ENCODE measurements at regions not wholly inside any gene's neighbourhood (a gene's known extent, or its start where the extent isn't known, plus 50 kb on each side); places are given as distances from the start of the nearest gene placed in this dataset.
A peak's percentile ranks its signal among the peaks of the same experiment; 100 is the strongest.

DNA sequence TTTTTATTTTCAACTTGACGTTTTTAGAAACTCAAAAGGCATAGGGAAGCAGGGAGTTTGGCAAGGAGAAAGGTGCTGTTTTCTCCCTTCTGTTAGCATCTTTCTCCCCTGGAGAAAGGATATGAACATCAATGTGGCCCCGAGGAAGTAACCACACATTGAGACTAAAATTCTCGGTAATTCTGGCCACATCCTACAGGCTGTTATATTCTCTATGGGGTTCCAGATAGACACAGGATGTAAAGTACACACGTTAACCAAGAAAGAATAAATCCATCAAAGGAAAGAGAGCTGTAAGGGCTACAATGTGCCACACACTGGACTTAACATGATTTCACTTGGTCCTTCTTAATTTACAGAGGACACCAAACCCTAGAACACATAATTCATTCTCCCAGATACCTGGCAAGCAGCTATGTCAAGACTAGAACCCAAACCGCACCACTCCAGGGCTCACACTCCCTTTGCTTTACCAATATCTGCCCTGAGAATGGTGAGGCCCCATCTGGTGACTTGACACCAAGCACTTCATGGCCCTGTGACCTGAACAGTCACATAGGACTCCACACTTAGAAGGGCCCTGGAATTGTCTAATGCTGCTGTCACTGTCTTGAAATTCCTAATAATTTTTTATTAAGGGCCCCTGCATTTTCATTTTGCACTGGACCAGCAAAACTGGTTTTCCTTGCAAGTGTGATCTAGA, 73.9 kb downstream of the PRLHR start:
- POLR2A ChIA-PET (ENCODE audit: unreplicated experiment): no interaction called here
- Histone ChIP-seq H3K9me3 (ENCODE audit: low read length) (no peaks in the 10 kb centered on the region), H2AFZ (ENCODE audit: low read length) (no peak overlapping the region), H3K4me3 (ENCODE audit: low read length) (no peak overlapping the region), H3K79me2 (ENCODE audit: low read length) (no peaks in the 10 kb centered on the region), H4K20me1 (ENCODE audit: low read length) (no peaks in the 10 kb centered on the region), H3K36me3 (ENCODE audit: low read depth, low read length) (no peaks in the 10 kb centered on the region), H3K4me1 (ENCODE audit: insufficient read depth, low read length) (peaks cover 15% of the 10 kb centered on the region), H3K9me2 (replicated peaks; ENCODE audit: low read length) (no peaks in the 10 kb centered on the region), H3K9ac (ENCODE audit: low read length) (no peak overlapping the region), H3K27me3 (ENCODE audit: low read length) (no peaks in the 10 kb centered on the region), H3K27ac (ENCODE audit: low read length) (no peak overlapping the region), H3F3A (ENCODE audit: low read length, unreplicated experiment) (no peaks in the 10 kb centered on the region), H3K4me2 (ENCODE audit: low read length) (no peak overlapping the region)
- CTCF ChIA-PET: no interaction called here
- no TSS peak for BruUV-seq (replicated peaks)
- TF ChIP-seq EZH2 (IDR thresholded peaks at IDR 0.05; ENCODE audit: low read length, unreplicated experiment): no peak
- ATAC-seq (no peak), DNase-seq (peak; percentile 21)
- intact Hi-C loops (cut with micrococcal nuclease): no loop called here

DNA sequence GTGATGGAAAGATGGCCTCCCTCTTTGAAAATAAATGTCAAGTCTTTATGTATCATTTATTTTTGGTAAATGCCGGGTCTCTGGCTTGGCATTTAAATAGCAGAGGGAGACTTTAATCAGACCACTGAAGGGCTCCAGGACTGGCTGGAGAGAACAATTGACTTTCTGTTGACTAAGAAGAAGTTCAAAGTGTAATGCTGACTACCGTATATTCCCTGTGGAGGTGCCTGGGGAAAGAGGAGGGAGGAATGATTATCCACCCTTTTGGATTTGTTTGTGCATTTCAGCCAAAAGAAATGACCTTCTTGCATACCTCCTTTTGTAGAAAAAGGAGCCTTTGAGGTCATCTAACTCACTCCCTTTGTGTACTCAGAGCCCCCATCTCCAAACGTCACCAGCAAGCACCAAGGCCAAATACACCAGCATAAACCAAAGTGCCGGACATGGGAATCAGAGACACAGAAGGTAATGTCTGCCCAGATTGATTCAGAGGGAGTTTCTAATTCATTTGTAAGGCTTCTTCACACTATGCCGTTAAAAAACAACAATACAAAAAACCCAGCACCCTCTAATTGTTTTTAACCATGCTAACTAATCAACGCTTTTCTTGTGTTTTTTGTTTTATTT, 75.2 kb downstream of the PRLHR start:
- no TSS peak for BruUV-seq (replicated peaks)
- ATAC-seq (no peak), DNase-seq (no peak)
- no peaks in the 10 kb centered on the region for H3K27me3 ChIP-seq (ENCODE audit: low read length)
- H3K9ac ChIP-seq (ENCODE audit: low read length): no peak overlapping the region
- H3K4me2 ChIP-seq (ENCODE audit: low read length): no peak overlapping the region
- H3K79me2 ChIP-seq (ENCODE audit: low read length): no peaks in the 10 kb centered on the region
- TF ChIP-seq EZH2 (IDR thresholded peaks at IDR 0.05; ENCODE audit: low read length, unreplicated experiment): no peak
- TF ChIP-seq, protein P1, sequence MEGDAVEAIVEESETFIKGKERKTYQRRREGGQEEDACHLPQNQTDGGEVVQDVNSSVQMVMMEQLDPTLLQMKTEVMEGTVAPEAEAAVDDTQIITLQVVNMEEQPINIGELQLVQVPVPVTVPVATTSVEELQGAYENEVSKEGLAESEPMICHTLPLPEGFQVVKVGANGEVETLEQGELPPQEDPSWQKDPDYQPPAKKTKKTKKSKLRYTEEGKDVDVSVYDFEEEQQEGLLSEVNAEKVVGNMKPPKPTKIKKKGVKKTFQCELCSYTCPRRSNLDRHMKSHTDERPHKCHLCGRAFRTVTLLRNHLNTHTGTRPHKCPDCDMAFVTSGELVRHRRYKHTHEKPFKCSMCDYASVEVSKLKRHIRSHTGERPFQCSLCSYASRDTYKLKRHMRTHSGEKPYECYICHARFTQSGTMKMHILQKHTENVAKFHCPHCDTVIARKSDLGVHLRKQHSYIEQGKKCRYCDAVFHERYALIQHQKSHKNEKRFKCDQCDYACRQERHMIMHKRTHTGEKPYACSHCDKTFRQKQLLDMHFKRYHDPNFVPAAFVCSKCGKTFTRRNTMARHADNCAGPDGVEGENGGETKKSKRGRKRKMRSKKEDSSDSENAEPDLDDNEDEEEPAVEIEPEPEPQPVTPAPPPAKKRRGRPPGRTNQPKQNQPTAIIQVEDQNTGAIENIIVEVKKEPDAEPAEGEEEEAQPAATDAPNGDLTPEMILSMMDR (conservative IDR thresholded peaks at IDR 0.05; ENCODE audit: low read depth, low read length): no peak
- TF ChIP-seq EZH2phosphoT487 (IDR thresholded peaks at IDR 0.05; ENCODE audit: borderline replicate concordance, low read length): no peak
- H3K4me3 ChIP-seq (ENCODE audit: low read length): no peak overlapping the region
- H3K4me1 ChIP-seq (ENCODE audit: insufficient read depth, low read length): peaks cover 15% of the 10 kb centered on the region
- no peaks in the 10 kb centered on the region for H4K20me1 ChIP-seq (ENCODE audit: low read length)
- H3K27ac ChIP-seq (ENCODE audit: low read length): no peak overlapping the region
- no peaks in the 10 kb centered on the region for H3K36me3 ChIP-seq (ENCODE audit: low read depth, low read length)
- no peaks in the 10 kb centered on the region for H3F3A ChIP-seq (ENCODE audit: low read length, unreplicated experiment)
- POLR2A ChIA-PET (ENCODE audit: unreplicated experiment): no interaction called here
- H3K9me2 ChIP-seq (replicated peaks; ENCODE audit: low read length): no peaks in the 10 kb centered on the region
- H2AFZ ChIP-seq (ENCODE audit: low read length): no peak overlapping the region
- CTCF ChIA-PET: no interaction called here
- intact Hi-C loops (cut with micrococcal nuclease): no loop called here
- no peaks in the 10 kb centered on the region for H3K9me3 ChIP-seq (ENCODE audit: low read length)

DNA sequence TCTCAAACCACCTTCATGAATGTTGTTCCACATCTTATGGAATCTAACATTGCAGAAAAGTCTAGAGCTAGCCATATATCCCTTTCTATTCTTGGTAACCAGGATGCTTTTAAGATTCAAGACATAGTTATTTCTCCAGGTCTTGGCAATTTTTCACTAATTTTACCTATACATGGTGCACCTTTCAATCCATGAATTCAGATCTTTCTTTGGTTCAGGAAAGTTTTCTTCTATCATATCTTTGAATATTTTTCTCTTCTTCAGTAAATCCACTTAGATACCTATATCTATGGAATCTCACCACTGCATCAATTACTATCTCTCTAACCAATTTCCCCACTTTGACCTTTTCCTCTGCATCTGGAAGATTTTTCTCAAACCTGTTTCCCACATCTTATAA, 77.4 kb downstream of the PRLHR start:
- TF ChIP-seq, protein P1 (conservative IDR thresholded peaks at IDR 0.05; ENCODE audit: low read depth, low read length): no peak
- no peak for TF ChIP-seq EZH2phosphoT487 (IDR thresholded peaks at IDR 0.05; ENCODE audit: borderline replicate concordance, low read length)
- TF ChIP-seq EZH2 (IDR thresholded peaks at IDR 0.05; ENCODE audit: low read length, unreplicated experiment): no peak
- no peaks in the 10 kb centered on the region for H4K20me1 ChIP-seq (ENCODE audit: low read length)
- H3K36me3 ChIP-seq (ENCODE audit: low read depth, low read length): no peaks in the 10 kb centered on the region
- H3K27me3 ChIP-seq (ENCODE audit: low read length): no peaks in the 10 kb centered on the region
- no peak overlapping the region for H3K27ac ChIP-seq (ENCODE audit: low read length)
- DNase-seq (no peak), ATAC-seq (no peak)
- H3K9me3 ChIP-seq (ENCODE audit: low read length): no peaks in the 10 kb centered on the region
- intact Hi-C loops (cut with micrococcal nuclease): no loop called here
- no peak overlapping the region for H3K9ac ChIP-seq (ENCODE audit: low read length)
- no peak overlapping the region for H2AFZ ChIP-seq (ENCODE audit: low read length)
- H3K4me1 ChIP-seq (ENCODE audit: insufficient read depth, low read length): peaks cover 10% of the 10 kb centered on the region
- no peaks in the 10 kb centered on the region for H3F3A ChIP-seq (ENCODE audit: low read length, unreplicated experiment)
- ChIA-PET CTCF (no interaction called here), POLR2A (ENCODE audit: unreplicated experiment) (no interaction called here)
- no peaks in the 10 kb centered on the region for H3K9me2 ChIP-seq (replicated peaks; ENCODE audit: low read length)
- no peak overlapping the region for H3K4me2 ChIP-seq (ENCODE audit: low read length)
- no peaks in the 10 kb centered on the region for H3K79me2 ChIP-seq (ENCODE audit: low read length)
- no peak overlapping the region for H3K4me3 ChIP-seq (ENCODE audit: low read length)
- no TSS peak for BruUV-seq (replicated peaks)

Measured in PC-3 (cell line).